ENCODE measurements at regions not wholly inside any gene's neighbourhood (a gene's known extent, or its start where the extent isn't known, plus 50 kb on each side); places are given as distances from the start of the nearest gene placed in this dataset.

- Histone ChIP-seq H3K27ac (ENCODE audit: low read depth in 1 of 2, low read length in 2 of 2) (no peak overlapping the region), H3K36me3 (ENCODE audit: control insufficient read depth in 1 of 2, insufficient read depth in 2 of 2, low read length in 1 of 2) (no peaks in the 10 kb centered on the region), H3K27me3 (ENCODE audit: control insufficient read depth in 1 of 2, insufficient read depth in 2 of 2, low read length in 1 of 2) (no peaks in the 10 kb centered on the region), H3K9me3 (ENCODE audit: control insufficient read depth, low read length) (no peaks in the 10 kb centered on the region), H3K4me3 (ENCODE audit: low read length in 2 of 2) (no peak overlapping the region), H3K4me1 (ENCODE audit: control insufficient read depth in 1 of 2, insufficient read depth in 2 of 2, low read length in 2 of 2) (no peaks in the 10 kb centered on the region)
- 79 to 83% methylated on average over 16 to 17 of the region's 17 CpGs for WGBS, 2 donors
- no peak for DNase-seq
- intact Hi-C loops (cut with DNase I), result no loop called here
- no peak for ATAC-seq (ENCODE audit: low FRiP score)
These were observed 487.6 kb downstream of the PREX1 start for GRCh38 chr20:48339986-48340882.

- Histone ChIP-seq H3K36me3 (ENCODE audit: control insufficient read depth in 1 of 2, insufficient read depth in 2 of 2, low read length in 1 of 2) (no peaks in the 10 kb centered on the region), H3K27ac (ENCODE audit: low read depth in 1 of 2, low read length in 2 of 2) (no peak overlapping the region), H3K9me3 (ENCODE audit: control insufficient read depth, low read length) (no peaks in the 10 kb centered on the region), H3K4me3 (ENCODE audit: low read length in 2 of 2) (no peak overlapping the region), H3K4me1 (ENCODE audit: control insufficient read depth in 1 of 2, insufficient read depth in 2 of 2, low read length in 2 of 2) (no peaks in the 10 kb centered on the region), H3K27me3 (ENCODE audit: control insufficient read depth in 1 of 2, insufficient read depth in 2 of 2, low read length in 1 of 2) (no peaks in the 10 kb centered on the region)
- ATAC-seq (ENCODE audit: low FRiP score) (peak; percentile 52), DNase-seq (no peak)
- intact Hi-C loops (cut with DNase I), result no loop called here
- WGBS, 2 donors, result 17 to 19% methylated on average over 13 of the region's 13 CpGs
These were observed 488.4 kb downstream of the PREX1 start for GRCh38 chr20:48339190-48339985.

GRCh38 chr20:48338717-48339116 lies 489.1 kb downstream of the PREX1 start:
- DNase-seq (no peak), ATAC-seq (ENCODE audit: low FRiP score) (no peak)
- intact Hi-C loops (cut with DNase I), result no loop called here
- H3K36me3 ChIP-seq (ENCODE audit: control insufficient read depth in 1 of 2, insufficient read depth in 2 of 2, low read length in 1 of 2), result no peaks in the 10 kb centered on the region
- H3K9me3 ChIP-seq (ENCODE audit: control insufficient read depth, low read length), result no peaks in the 10 kb centered on the region
- no peak overlapping the region for H3K27ac ChIP-seq (ENCODE audit: low read depth in 1 of 2, low read length in 2 of 2)
- 35 to 38% methylated on average over 7 of the region's 7 CpGs for WGBS, 2 donors
- no peaks in the 10 kb centered on the region for H3K27me3 ChIP-seq (ENCODE audit: control insufficient read depth in 1 of 2, insufficient read depth in 2 of 2, low read length in 1 of 2)
- no peaks in the 10 kb centered on the region for H3K4me1 ChIP-seq (ENCODE audit: control insufficient read depth in 1 of 2, insufficient read depth in 2 of 2, low read length in 2 of 2)
- H3K4me3 ChIP-seq (ENCODE audit: low read length in 2 of 2), result no peak overlapping the region

GRCh38 chr20:48336597-48336996 lies 491.2 kb downstream of the PREX1 start:
- H3K36me3 ChIP-seq (ENCODE audit: control insufficient read depth in 1 of 2, insufficient read depth in 2 of 2, low read length in 1 of 2), result no peaks in the 10 kb centered on the region
- ATAC-seq (ENCODE audit: low FRiP score) (no peak), DNase-seq (no peak)
- no peaks in the 10 kb centered on the region for H3K4me1 ChIP-seq (ENCODE audit: control insufficient read depth in 1 of 2, insufficient read depth in 2 of 2, low read length in 2 of 2)
- intact Hi-C loops (cut with DNase I), result no loop called here
- no peaks in the 10 kb centered on the region for H3K9me3 ChIP-seq (ENCODE audit: control insufficient read depth, low read length)
- 93% methylated on average over 6 of the region's 6 CpGs for whole genome bisulfite sequencing, 2 donors
- H3K4me3 ChIP-seq (ENCODE audit: low read length in 2 of 2), result no peak overlapping the region
- no peak overlapping the region for H3K27ac ChIP-seq (ENCODE audit: low read depth in 1 of 2, low read length in 2 of 2)
- H3K27me3 ChIP-seq (ENCODE audit: control insufficient read depth in 1 of 2, insufficient read depth in 2 of 2, low read length in 1 of 2), result no peaks in the 10 kb centered on the region

- Histone ChIP-seq H3K9me3 (ENCODE audit: control insufficient read depth, low read length) (no peaks in the 10 kb centered on the region), H3K36me3 (ENCODE audit: control insufficient read depth in 1 of 2, insufficient read depth in 2 of 2, low read length in 1 of 2) (no peaks in the 10 kb centered on the region), H3K4me1 (ENCODE audit: control insufficient read depth in 1 of 2, insufficient read depth in 2 of 2, low read length in 2 of 2) (no peaks in the 10 kb centered on the region), H3K27me3 (ENCODE audit: control insufficient read depth in 1 of 2, insufficient read depth in 2 of 2, low read length in 1 of 2) (no peaks in the 10 kb centered on the region), H3K4me3 (ENCODE audit: low read length in 2 of 2) (no peak overlapping the region), H3K27ac (ENCODE audit: low read depth in 1 of 2, low read length in 2 of 2) (no peak overlapping the region)
- 61 to 63% methylated on average over 3 of the region's 3 CpGs for WGBS, 2 donors
- DNase-seq, result no peak
- intact Hi-C loops (cut with DNase I), result no loop called here
- no peak for ATAC-seq (ENCODE audit: low FRiP score)
These were observed 492.3 kb downstream of the PREX1 start for GRCh38 chr20:48335308-48336050.

- WGBS, 2 donors, result 64 to 73% methylated on average over 4 of the region's 4 CpGs
- intact Hi-C loops (cut with DNase I), result no loop called here
These were observed 494.1 kb downstream of the PREX1 start for GRCh38 chr20:48333707-48334106.

GRCh38 chr20:48332555-48332954 lies 495.2 kb downstream of the PREX1 start:
- intact Hi-C loops (cut with DNase I), result no loop called here
- H3K27ac ChIP-seq (ENCODE audit: low read depth in 1 of 2, low read length in 2 of 2), result no peak overlapping the region
- H3K27me3 ChIP-seq (ENCODE audit: control insufficient read depth in 1 of 2, insufficient read depth in 2 of 2, low read length in 1 of 2), result no peaks in the 10 kb centered on the region
- 68 to 75% methylated on average over 3 of the region's 3 CpGs for WGBS, 2 donors
- no peak overlapping the region for H3K4me3 ChIP-seq (ENCODE audit: low read length in 2 of 2)
- no peaks in the 10 kb centered on the region for H3K36me3 ChIP-seq (ENCODE audit: control insufficient read depth in 1 of 2, insufficient read depth in 2 of 2, low read length in 1 of 2)
- H3K9me3 ChIP-seq (ENCODE audit: control insufficient read depth, low read length), result no peaks in the 10 kb centered on the region
- H3K4me1 ChIP-seq (ENCODE audit: control insufficient read depth in 1 of 2, insufficient read depth in 2 of 2, low read length in 2 of 2), result no peaks in the 10 kb centered on the region
- ATAC-seq (ENCODE audit: low FRiP score) (no peak), DNase-seq (no peak)

More at GRCh38 chr20:48333707-48334106, 494.1 kb downstream of the PREX1 start:
- no peak overlapping the region for H3K4me3 ChIP-seq (ENCODE audit: low read length in 2 of 2)
- H3K4me1 ChIP-seq (ENCODE audit: control insufficient read depth in 1 of 2, insufficient read depth in 2 of 2, low read length in 2 of 2), result no peaks in the 10 kb centered on the region
- no peaks in the 10 kb centered on the region for H3K27me3 ChIP-seq (ENCODE audit: control insufficient read depth in 1 of 2, insufficient read depth in 2 of 2, low read length in 1 of 2)
- no peaks in the 10 kb centered on the region for H3K36me3 ChIP-seq (ENCODE audit: control insufficient read depth in 1 of 2, insufficient read depth in 2 of 2, low read length in 1 of 2)
- no peak for DNase-seq
- no peak for ATAC-seq (ENCODE audit: low FRiP score)
- H3K27ac ChIP-seq (ENCODE audit: low read depth in 1 of 2, low read length in 2 of 2), result no peak overlapping the region
- H3K9me3 ChIP-seq (ENCODE audit: control insufficient read depth, low read length), result no peaks in the 10 kb centered on the region

- no peak for DNase-seq
- Histone ChIP-seq H3K27ac (ENCODE audit: low read depth in 1 of 2, low read length in 2 of 2) (no peak overlapping the region), H3K36me3 (ENCODE audit: control insufficient read depth in 1 of 2, insufficient read depth in 2 of 2, low read length in 1 of 2) (no peaks in the 10 kb centered on the region), H3K4me1 (ENCODE audit: control insufficient read depth in 1 of 2, insufficient read depth in 2 of 2, low read length in 2 of 2) (no peaks in the 10 kb centered on the region), H3K4me3 (ENCODE audit: low read length in 2 of 2) (no peak overlapping the region), H3K27me3 (ENCODE audit: control insufficient read depth in 1 of 2, insufficient read depth in 2 of 2, low read length in 1 of 2) (no peaks in the 10 kb centered on the region), H3K9me3 (ENCODE audit: control insufficient read depth, low read length) (no peaks in the 10 kb centered on the region)
- intact Hi-C loops (cut with DNase I), result no loop called here
- ATAC-seq (ENCODE audit: low FRiP score), result no peak
- WGBS, 2 donors, result 96 to 100% methylated on average over 1 of the region's 1 CpG
These were observed 496.1 kb downstream of the PREX1 start for GRCh38 chr20:48331518-48332286.

Data from aorta (tissue), 5 donors.